HG03025 (cell line): ENCODE measurements at regions not wholly inside any gene's neighbourhood (a gene's known extent, or its start where the extent isn't known, plus 50 kb on each side); places are given as distances from the start of the nearest gene placed in this dataset.
"Not testable (repeated sequence)": the region's sequence is repeated elsewhere in the genome, so short reads cannot be mapped to it uniquely, and the experiment has no call there.

ENCODE experiments used
- ATAC-seq: cut with Tn5 transposase; IDR thresholded peaks from one replicate; pipeline ENCODE4 v1.9.1; 2021; ENCODE audit warnings: mild to moderate bottlenecking, moderate library complexity; ENCODE audit not compliant: unreplicated experiment, low FRiP score

DNA sequence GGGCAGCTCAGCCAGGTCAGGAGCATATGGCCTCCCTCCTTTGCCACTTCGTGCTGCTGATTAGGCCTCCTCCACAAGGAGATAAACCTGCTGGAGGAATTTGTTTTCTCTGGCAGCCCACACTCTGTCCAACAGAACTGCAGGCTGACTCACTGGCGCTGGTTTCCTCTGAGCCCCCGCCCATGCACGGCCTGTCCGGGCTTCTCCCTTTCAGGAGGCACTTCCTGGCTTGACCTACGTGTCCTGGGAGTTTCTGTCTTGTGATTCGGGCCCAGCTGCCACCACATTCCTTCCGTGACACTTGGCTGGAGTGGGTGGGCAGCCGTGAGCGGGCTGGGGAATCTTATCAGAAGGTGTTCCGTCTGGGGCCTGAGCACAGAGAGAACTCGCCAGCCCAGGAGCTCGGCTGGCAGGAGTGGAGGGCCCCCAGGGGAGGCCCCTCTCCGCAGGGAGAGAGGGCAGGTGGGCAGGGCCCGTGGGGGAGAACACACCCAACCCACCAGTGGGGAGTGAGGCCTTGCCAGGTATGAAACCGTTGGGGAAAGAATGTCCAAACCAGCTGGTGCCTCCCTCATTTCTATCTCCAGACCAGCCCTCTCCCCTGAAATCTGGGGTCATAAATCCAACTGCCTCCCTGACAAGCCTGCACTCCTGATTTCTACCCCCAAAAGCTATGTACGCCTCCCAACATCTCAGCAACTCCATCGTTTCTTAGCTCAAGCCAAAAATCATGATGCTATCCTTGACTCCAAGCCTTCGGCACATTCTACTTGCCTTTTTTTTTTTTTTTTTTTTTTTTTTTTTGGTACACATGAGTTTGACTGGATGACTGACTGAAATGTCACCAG, 110.6 kb upstream of the MEF2A start:
- ATAC-seq: no peak

DNA sequence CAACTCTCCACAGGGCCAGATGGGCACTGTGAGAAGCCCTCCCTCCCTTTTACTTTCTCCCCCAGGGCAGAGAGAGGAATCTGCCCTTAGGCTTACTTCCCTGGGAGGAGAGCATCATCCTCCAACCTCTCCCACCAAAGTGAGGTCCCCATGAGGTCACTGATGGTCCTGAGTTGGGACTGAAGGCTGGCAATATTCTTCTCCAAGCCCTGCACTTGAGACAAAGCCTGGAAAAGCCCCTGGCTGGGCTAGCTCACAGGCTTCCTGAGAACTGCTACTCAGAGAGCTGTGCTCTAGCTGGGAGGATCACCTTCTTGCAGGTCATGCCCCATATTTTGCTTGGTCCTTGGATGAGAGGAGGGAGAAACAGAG, 110.0 kb upstream of the MEF2A start:
- no peak for ATAC-seq

DNA sequence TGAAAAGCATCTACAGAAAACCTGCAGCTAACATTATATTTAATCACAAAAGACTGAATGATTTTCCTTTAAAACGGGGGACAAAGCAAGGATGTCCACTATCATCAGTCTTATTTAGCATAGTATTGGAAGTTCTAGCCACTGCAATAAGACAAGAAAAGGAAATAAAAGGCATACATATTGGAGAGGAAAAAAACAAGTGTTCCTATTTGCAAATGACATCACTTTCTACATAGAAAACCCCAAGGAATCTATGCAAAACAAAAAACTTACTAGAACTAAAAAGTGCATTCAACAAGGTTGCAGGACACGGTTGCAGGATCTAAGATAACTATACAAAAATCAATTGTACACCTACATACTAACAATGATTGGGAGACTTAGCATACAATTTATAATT, 101.6 kb upstream of the MEF2A start:
- no peak for ATAC-seq

DNA sequence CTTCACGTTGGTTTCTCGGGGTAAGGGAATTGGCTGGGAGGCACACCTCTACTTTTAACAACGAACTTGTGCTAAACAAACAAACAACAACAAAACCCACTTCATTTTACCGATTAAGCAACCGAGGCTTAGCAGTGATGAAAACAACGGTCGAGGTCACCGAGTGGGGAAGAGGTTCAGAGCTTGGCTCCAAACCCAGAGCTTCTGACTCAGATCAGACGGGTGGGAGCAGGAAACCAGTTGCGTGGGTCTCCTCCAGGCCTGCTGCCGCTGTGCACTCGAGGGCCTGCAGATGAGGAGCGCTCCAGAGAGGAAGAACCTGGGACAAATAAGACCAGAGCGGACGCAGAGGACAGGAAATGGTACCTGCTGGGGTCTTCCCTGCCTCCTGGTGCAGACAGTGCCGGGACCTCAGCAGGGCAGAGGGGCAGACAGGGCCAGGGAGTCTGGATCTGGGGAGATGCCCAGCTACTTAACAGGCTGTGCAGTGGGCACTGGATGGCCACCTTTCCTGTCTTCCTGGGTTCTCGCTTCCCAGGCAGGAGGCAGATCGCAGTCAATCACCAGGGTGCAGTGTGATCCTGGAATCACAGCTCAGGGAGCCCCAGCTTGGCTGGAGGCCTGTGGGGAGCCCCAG, 99.0 kb upstream of the MEF2A start:
- ATAC-seq: no peak

DNA sequence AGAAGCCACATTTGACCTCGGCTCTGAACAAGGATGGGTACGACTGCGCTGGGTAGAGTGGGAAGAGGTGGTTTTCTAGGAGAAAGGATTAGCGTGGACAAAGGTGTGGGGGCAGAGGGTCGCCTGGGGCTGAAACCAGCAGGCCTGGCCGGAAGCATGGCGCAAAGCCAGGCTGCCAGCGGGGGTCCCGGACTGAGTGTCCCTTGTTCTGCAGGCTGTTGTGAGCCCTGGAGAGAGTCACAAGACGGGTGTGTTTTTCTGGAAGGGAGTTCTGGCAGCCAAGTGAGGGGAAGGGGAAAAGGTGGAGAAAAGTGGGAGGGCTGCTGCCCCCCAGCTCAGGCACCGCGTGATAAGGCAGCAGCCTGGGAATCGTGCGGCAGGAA, 98.5 kb upstream of the MEF2A start:
- ATAC-seq: no peak

DNA sequence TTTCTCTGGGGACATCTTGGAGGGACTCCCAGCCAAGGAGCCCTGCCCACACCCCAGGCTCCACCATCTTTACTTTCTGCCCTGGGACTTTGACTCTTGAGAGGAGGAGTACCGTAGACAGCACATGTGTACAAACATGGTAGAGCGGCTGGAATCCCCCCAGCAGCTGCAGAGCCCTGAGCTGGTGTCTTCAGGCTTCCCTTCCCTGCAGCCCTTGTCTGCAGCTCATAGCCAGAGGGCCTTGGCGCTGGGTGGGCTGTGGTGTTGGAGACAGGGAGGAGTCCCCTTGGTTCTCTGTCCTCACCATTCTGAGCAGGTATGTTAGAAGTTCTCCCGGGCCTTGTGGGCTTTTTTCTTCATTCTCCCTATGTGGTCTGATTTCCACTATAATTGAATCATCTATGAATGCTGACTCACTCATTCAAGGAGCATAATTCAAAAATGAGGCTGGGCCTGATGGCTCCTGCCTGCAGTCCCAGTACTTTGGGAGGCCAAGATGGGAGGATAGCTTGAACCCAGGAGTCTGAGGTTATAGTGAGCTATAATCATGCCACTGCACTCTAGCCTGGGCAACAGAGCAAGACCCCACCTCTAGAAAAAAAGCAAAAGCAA, 97.8 kb upstream of the MEF2A start:
- no peak for ATAC-seq

DNA sequence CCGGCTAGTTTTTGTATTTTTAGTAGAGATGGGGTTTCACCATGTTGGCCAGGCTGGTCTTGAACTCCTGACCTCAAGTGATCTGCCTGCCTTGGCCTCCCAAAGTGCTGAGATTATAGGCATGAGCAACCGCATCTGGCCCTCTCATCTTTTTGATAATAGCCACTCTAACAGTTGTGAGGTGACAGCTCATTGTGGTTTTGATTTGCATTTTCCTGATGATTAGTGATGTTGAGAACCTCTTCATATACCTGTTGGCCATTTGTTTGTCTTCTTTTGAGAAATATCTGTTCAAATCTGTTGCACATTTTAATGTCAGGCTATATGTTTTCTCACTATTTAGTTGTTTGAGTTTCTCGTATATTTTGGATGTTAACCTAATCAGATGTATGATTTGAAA, 95.6 kb upstream of the MEF2A start:
- not testable (repeated sequence) for ATAC-seq

DNA sequence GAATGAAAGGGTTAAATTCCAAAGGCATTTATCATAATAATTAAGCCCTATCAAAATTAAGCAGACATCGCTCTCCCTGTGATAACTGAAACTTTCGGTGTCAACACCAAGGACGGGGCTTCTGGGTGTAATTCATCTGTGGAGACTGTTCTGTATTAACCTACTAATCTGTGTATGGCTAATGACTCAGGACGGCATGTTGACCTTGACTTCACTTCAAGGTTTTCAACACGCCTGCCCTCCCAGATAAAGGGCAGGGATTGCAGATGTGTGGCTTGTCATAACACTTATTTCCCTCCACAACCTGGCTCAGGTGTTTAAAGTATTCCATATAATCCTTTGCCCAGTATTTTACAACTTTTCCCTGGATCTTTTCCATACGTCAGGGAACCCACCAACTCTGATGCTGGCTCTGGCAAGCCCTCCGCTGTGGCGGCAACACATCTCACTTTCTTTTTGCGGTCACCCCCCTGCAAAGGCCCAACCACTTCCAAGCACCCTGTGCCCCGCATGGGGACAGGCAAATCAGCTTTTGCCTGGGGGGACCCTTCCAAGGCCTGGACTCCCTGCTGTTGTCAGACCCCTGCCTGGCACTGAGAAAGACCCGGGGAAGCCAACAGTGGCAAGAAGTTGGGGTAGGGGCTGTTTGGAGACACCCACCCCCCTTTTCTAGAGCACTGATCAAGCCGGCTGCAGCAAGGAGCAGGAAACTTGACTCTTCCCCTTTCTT, 93.2 kb upstream of the MEF2A start:
- ATAC-seq: no peak

DNA sequence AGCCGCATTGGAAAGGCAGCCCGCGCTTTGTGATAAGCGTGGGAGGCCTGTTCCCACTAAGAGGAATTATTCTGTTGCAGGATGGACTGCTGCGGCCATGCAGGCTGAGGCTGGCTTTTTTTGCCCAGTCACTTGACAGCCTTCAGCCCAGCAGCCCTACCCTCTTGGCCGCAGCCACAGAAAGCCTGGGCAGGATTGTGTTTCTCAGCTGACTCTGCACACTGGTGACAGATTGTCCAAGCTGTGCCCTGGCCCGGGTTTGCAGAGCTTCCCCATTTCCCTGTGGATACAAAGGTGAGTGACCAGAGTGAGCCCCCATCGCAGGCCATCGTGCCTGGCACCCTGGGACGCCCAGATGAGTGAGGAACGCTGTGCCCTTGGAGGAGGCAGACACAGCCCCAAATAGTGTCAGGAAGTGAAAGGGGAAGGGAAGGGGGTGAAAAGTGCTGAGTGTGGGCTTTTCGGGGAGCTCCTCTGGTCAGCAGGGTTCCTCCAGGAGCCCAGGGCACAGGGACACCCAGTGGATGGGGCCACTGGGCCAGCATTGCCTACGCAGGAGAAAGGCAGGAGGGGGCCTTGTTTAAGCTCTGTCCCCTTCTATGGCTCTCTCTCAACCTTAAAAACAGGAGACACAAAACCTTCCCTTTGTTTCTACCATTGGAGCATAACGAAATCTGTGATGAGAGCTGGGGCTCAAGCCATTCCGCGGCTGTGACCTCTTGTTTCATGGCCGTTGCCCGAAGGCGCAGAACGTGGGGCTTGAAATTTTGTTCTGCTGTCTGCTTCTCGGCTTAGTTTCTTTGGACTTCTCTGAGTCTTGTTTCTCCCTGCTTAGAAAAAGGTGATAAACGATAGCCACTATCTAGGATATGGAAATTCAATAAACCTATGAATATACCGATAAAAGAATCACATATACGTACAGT, 91.5 kb upstream of the MEF2A start:
- no peak for ATAC-seq

DNA sequence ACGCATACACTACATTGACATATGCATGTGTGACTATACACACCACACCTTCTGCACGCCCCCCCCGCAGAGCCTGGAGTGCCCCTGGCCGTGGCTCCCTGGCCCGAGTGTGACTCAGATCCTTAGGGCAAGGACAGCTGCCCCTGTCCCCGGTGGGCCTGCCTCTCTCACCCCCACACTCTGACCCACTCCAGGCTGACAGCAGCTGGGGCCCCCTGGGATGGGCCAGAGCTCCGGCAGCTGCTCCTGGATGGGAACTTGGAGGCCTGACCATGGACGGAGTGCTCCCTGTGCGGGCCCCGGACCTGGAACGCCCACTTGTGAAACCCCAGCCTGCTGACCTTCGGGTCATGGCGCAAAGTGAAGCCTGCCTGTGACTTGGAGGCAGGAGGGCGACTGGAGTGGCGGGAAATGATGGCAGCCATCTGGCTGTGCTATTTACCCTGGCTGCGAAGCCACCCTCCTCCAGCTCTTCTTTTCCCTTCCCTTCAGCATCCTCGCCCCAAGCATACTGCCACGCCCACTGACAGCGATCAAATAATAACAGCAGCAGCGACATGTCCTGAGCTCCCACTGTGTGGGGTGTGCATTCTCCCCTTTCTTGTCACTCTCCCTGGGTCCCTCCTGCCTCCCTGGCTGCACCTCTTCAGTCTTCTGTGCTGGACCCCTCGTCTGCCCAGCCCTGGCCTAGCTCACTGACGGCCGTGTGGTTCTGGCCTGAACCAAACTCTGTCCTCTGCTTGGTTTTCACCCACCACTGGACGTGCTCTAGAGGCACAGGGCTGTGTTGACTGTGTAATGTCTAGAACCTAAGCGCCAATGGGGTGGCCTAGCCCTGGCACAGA, 90.7 kb upstream of the MEF2A start:
- no peak for ATAC-seq

DNA sequence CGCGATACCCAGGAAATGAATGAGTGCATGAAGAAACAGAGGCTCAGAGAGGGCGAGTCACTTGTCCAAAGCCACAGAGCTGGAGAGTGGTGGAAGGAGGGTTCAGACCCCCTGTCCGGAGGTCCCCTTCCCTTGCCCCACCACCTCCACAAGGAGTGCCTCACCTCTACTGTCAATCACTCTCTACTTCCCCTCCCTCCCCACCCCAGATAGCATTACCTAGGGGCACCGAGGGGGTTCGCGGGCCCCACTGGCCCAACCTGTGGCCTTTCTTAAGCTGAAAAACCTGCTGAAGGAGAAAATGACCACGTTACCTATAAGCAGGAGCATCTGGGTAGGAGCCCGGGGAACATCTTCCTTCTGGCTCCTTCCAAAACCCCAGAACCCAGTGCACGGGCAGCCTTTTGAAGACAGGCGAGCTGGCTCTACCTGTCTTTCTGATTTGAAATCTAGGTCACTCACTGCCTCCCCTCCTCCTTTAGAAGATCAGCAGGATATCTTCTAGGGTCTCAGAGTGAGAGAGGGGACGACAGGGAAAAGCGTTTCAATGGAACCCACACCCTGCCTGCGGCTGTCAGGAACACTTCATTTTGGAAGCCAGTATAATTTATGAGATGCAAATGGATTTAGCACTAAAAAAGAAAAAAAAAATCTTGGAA, 89.9 kb upstream of the MEF2A start:
- no peak for ATAC-seq

DNA sequence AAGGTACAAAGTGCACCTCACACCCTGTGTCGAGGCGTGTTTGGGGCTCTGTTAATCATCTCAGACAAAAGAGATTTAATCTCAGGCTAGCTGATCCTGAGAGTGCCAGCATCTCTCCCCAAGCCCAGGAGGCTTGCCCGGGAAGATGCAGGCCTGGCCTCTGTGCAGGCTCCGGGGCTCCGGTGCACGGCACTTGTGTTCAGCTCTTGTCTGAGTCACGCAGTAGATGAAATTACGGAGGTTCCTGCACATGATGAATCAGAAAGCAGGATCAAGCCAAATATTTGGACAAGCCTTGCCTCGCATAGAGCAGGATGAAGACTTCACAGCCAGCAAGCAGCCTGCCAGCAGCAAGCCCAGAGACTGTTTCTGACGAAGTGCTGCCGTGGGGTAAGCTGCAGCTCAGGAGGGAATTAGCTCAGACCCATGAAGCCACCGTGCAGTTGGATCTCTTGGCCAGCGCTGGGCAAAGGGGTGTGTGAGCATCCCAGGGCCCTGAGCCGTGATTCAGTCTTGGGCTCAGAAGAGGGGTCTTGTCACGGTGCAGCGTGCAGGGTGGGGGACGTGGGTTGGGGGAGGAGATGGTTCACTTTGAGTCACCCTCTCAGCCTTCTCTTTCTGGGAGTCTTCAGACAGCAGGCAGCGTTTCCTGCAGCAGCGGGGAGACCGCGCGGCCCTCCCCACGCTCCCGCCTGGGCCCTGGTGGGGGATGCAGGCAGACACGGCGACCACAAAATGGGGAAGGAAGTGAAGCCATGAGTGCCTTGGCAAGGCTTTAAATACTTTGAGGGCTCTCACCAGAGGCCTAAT, 89.2 kb upstream of the MEF2A start:
- ATAC-seq: peak; percentile 54

DNA sequence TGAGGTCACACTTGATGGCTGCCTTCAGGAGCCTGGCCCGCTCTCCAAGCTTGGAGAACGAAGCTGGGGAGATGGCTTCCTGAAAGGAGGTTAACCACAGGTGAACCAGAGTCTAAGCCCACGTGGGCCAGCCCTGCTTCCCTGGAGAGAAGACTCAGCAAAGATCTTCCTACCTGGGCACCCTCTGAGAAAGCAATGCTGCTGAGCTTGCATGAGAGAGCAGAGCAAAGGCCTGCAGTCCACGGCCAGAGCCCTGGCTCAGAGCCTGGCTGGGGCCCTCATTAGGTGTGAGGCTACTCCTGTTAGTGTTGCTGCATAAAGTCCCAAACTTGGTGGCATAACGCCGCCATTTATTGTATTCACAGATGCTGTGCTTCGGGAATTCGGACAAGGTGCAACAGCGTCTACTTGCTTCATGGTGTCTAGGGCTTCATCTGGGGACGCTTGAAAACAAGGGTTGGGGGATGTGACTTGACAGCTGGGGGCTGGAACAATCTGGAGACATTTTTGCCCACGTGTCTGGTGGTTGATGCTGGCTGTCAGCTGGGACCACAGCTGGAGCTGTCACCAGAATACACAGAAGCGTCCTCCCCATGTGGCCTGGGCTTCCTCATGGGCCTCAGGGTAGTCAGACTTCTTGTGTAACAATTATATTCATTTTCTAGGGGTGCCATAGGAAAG, 87.9 kb upstream of the MEF2A start:
- ATAC-seq: no peak

DNA sequence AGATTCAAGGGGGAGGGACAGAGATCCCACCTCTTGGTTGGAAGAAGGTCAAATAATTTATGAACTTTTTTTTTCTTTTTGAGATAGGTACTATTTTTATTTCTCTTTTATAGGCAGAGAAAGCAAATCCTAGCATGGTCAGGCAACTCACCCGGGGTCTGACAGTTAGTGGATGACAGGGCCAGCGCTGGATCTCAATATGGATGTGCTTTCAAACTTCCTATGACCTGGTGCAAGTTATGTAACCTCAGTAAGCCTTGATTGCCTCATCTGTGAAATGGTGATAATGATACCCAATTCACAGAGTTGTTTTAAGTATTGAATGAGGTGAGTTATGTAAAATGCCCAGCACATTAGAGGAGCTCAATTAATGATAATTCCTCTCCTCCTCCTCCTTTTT, 86.8 kb upstream of the MEF2A start:
- ATAC-seq: no peak

DNA sequence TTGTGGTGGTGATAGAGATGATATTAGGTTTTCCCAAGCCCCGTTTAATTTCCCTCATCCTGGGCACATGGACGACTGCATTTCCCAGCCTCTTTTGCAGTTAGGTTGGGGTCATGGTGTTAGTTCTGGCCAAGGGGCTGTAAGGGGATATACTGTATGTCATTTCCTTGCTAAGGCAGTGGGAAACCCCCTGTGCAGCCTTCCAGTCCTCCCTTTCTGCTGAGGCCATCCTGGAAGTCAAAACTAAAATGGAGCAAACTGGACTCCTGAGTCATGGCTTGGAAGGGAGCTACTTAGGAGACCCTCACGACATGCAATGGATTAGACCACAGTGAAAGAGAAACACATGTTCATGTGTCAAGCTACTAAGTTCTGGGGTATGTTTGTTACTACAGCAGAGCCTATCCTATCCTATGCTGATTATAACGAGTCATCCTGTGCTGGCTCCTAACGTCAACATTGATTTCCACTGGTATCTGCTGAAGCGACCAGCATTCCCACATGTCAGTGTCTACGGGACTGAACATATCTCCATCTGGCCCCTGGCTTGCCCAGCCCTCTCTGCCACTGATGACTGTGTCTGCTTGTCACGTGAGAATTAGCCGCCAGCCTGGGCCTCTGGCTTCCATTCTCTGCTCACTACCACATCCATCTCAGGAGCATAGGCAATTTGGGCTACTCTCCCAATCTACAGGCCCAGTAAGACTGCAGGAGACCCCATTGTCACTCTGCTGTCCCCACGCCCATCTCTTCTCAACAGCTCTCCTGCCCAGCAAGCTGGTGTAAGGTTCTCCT, 85.6 kb upstream of the MEF2A start:
- no peak for ATAC-seq

DNA sequence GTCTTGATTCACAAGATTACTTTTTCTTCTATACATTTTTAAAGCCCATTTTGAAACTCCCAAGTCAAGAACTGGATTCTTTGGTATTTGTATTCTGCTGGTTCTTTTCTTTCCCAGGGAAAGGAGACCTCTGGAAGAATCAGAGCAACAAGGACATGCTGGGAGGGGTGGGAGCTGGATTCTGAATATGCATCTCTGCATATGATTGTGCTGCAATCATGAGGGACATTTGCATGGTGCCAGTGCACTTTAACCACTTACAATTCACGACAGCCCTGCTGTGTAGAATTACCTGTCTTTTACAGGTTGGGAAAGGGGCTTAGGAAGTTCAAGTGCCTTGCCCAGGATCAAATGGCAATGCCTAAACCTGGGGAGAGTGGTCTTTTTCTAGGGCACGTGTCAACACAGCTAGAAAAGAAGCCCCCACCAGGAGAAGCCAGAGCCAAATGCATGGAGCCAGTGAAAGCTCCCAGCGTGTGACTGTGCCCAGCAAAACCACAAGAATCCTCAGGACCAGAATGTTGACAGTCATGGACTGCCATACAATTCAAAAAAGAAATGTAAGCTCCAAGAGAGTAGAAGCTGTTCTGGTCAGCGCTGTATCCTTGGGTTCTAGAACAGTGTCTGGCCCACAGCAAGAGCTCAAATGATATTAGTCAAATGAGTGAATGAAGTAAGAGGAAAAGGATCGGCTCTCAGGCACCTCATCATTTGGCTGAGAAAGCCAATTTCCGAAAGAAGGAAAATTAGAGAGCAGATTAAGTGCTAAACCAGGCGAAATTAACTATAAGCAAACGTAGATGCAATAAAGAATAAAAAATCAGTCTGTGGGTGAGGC, 84.5 kb upstream of the MEF2A start:
- ATAC-seq: no peak
